ENCODE measurements at regions not wholly inside any gene's neighbourhood (a gene's known extent, or its start where the extent isn't known, plus 50 kb on each side); places are given as distances from the start of the nearest gene placed in this dataset.

DNA sequence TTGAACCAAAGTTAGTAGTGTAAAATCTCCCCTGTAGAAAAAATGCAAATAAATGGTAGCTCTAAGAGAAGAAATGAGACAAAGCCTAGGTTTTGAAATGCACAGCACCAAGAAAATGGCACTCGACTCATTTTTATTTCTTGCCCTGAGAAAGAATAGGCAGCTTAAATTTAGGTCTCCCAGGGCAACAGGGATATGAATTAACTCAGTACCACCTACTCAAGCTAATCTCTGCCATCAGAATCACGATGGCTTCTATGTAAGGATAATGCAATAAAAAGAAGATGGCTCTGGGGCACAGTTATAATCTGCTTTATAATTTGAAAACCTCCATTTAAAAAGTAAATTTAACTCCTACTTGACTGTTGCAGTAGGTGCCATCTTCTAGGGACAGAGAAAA lies 1784.3 kb downstream of the LRRC4C start:
- H4K20me1 ChIP-seq (ENCODE audit: insufficient read depth, low read length): no peaks in the 10 kb centered on the region
- no peak overlapping the region for H3K27ac ChIP-seq (ENCODE audit: low read depth, low read length, poor library complexity, severe bottlenecking)
- H2AFZ ChIP-seq (ENCODE audit: low read length): no peak overlapping the region
- H3K4me3 ChIP-seq (ENCODE audit: low read depth, low read length, poor library complexity, severe bottlenecking): no peak overlapping the region
- H3K9me2 ChIP-seq (ENCODE audit: insufficient read depth, low read length): no peaks in the 10 kb centered on the region
- ChIA-PET CTCF (ENCODE audit: unreplicated experiment) (no interaction called here), POLR2A (no interaction called here)
- no TSS peak for BruUV-seq (replicated peaks)
- TF ChIP-seq CTCF (conservative IDR thresholded peaks at IDR 0.05; ENCODE audit: low read length): no peak
- TF ChIP-seq EZH2phosphoT487 (IDR thresholded peaks at IDR 0.05; ENCODE audit: borderline replicate concordance, low read depth, low read length): no peak
- no peaks in the 10 kb centered on the region for H3K36me3 ChIP-seq (ENCODE audit: insufficient read depth, low read length)
- DNase-seq (ENCODE audit: low spot score): no peak
- intact Hi-C loops (cut with micrococcal nuclease; ENCODE audit: unreplicated experiment): no loop called here
- no peak overlapping the region for H3K4me2 ChIP-seq (ENCODE audit: low read length)
- no peaks in the 10 kb centered on the region for H3K4me1 ChIP-seq (ENCODE audit: insufficient read depth, low read length, poor library complexity, severe bottlenecking)
- no peaks in the 10 kb centered on the region for H3K79me2 ChIP-seq (ENCODE audit: insufficient read depth, low read depth, low read length)
- peaks cover 11% of the 10 kb centered on the region; the same call in 1 of the 2 replicates for H3K9me3 ChIP-seq (ENCODE audit: low read length)

DNA sequence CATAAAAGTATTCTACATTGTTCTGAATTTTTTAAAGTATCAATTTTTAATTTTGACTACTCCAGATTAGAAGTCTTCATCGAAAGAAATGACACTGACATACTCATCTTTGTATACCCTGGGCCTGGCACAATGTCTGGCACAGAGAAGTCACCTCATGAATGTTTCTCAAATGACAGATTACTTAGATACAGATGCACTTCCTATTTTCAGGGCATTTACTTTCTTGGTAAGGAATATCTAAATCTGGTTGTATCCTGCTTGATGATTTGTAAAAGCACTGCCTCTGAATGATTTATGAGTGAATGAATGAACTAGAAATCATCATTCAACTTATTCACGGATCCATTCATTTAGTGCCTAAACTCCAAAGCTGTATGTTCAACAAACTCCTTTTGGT lies 1784.7 kb downstream of the LRRC4C start:
- Histone ChIP-seq H3K36me3 (ENCODE audit: insufficient read depth, low read length) (no peaks in the 10 kb centered on the region), H3K79me2 (ENCODE audit: insufficient read depth, low read depth, low read length) (no peaks in the 10 kb centered on the region), H4K20me1 (ENCODE audit: insufficient read depth, low read length) (no peaks in the 10 kb centered on the region), H3K9me3 (ENCODE audit: low read length) (peaks cover 11% of the 10 kb centered on the region; the same call in 1 of the 2 replicates), H3K27ac (ENCODE audit: low read depth, low read length, poor library complexity, severe bottlenecking) (no peak overlapping the region), H3K4me3 (ENCODE audit: low read depth, low read length, poor library complexity, severe bottlenecking) (no peak overlapping the region), H3K9me2 (ENCODE audit: insufficient read depth, low read length) (no peaks in the 10 kb centered on the region), H3K4me2 (ENCODE audit: low read length) (no peak overlapping the region), H2AFZ (ENCODE audit: low read length) (no peak overlapping the region), H3K4me1 (ENCODE audit: insufficient read depth, low read length, poor library complexity, severe bottlenecking) (no peaks in the 10 kb centered on the region)
- TF ChIP-seq EZH2phosphoT487 (IDR thresholded peaks at IDR 0.05; ENCODE audit: borderline replicate concordance, low read depth, low read length) (no peak), CTCF (conservative IDR thresholded peaks at IDR 0.05; ENCODE audit: low read length) (no peak)
- DNase-seq (ENCODE audit: low spot score): no peak
- POLR2A ChIA-PET: no interaction called here
- CTCF ChIA-PET (ENCODE audit: unreplicated experiment): no interaction called here
- BruUV-seq (replicated peaks): no TSS peak
- intact Hi-C loops (cut with micrococcal nuclease; ENCODE audit: unreplicated experiment): no loop called here

DNA sequence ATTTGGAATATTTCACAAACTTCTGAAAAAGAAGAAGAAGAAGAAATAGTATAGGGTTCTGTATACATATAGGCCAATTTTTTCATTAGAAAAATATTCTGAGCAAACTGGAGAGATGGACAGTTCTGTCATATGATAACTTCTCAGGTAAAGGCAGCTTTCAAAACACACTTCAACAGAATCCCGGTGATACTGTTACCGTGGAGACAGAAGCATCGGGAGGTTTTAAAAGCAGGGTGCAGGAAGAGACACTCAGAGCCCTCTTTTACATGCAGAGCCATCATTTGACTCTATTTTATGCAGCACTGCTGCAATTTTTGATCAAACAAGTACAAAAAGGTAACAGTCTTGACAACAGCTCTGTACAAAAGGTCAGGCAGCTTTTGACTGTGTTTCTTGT lies 1785.4 kb downstream of the LRRC4C start:
- intact Hi-C loops (cut with micrococcal nuclease; ENCODE audit: unreplicated experiment): no loop called here
- TF ChIP-seq CTCF (conservative IDR thresholded peaks at IDR 0.05; ENCODE audit: low read length): no peak
- no peak for TF ChIP-seq EZH2phosphoT487 (IDR thresholded peaks at IDR 0.05; ENCODE audit: borderline replicate concordance, low read depth, low read length)
- Histone ChIP-seq H4K20me1 (ENCODE audit: insufficient read depth, low read length) (no peaks in the 10 kb centered on the region), H3K4me1 (ENCODE audit: insufficient read depth, low read length, poor library complexity, severe bottlenecking) (no peaks in the 10 kb centered on the region), H3K36me3 (ENCODE audit: insufficient read depth, low read length) (no peaks in the 10 kb centered on the region), H3K9me2 (ENCODE audit: insufficient read depth, low read length) (no peaks in the 10 kb centered on the region), H2AFZ (ENCODE audit: low read length) (no peak overlapping the region), H3K9me3 (ENCODE audit: low read length) (peaks cover 5% of the 10 kb centered on the region; the same call in 1 of the 2 replicates), H3K27ac (ENCODE audit: low read depth, low read length, poor library complexity, severe bottlenecking) (no peak overlapping the region), H3K4me2 (ENCODE audit: low read length) (no peak overlapping the region), H3K79me2 (ENCODE audit: insufficient read depth, low read depth, low read length) (no peaks in the 10 kb centered on the region), H3K4me3 (ENCODE audit: low read depth, low read length, poor library complexity, severe bottlenecking) (no peak overlapping the region)
- no TSS peak for BruUV-seq (replicated peaks)
- CTCF ChIA-PET (ENCODE audit: unreplicated experiment): no interaction called here
- no peak for DNase-seq (ENCODE audit: low spot score)
- POLR2A ChIA-PET: no interaction called here
